HG03064 (cell line): ENCODE measurements at regions not wholly inside any gene's neighbourhood (a gene's known extent, or its start where the extent isn't known, plus 50 kb on each side); places are given as distances from the start of the nearest gene placed in this dataset.
"Not testable (repeated sequence)": the region's sequence is repeated elsewhere in the genome, so short reads cannot be mapped to it uniquely, and the experiment has no call there.

Experiments
- ATAC-seq: cut with Tn5 transposase; IDR thresholded peaks from one replicate; pipeline ENCODE4 v1.9.1; 2021; ENCODE audit warnings: low read depth; ENCODE audit not compliant: unreplicated experiment

GRCh38 chr7:4436936-4437335, 245.2 kb upstream of the FOXK1 start:
- ATAC-seq: no peak

- ATAC-seq: no peak
These were observed 244.2 kb upstream of the FOXK1 start for GRCh38 chr7:4437916-4438315.

- ATAC-seq: no peak
These were observed 243.3 kb upstream of the FOXK1 start for GRCh38 chr7:4438723-4439245.

DNA sequence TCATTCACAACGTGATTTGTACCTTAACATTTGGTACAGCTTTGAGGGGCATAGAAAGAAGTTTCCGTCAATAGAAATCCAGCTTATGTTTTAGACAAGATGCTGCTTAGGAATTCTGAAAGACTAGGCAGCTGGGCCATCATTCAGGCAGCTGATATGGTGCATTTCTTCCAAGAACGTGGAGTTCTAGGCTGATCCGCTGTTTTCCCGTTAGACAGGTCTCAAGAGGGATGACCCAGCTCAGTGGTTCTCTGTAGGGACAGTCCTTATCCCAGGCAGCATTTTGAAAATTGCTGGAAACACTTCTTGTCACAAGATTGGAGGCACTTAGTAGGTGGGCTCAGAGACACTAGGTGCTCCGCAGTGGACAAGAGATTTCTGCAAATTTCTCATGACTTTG, 242.7 kb upstream of the FOXK1 start:
- ATAC-seq: no peak

GRCh38 chr7:4444106-4444505, 238.0 kb upstream of the FOXK1 start:
- ATAC-seq: no peak

- ATAC-seq: no peak
These were observed 236.3 kb upstream of the FOXK1 start for GRCh38 chr7:4445777-4446176.

GRCh38 chr7:4449263-4449662, 232.8 kb upstream of the FOXK1 start:
- no peak for ATAC-seq

DNA sequence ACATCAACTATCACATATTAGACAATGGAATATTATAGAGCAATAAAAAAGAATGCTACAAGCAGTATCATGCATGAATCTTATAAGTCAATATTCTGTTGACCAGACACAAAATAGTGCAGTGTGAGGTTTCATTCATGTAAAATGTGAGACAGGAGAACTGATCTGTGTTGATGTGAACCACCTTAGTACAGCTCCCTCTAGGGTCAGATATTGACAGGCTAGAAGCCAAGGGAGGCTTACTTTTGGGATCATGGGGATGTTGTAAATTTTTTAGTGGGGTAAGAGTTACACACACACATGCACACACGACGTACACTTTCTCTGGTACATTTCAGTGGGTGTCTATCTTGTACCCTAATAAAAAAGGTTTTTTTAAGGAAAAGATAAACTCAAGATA, 231.6 kb upstream of the FOXK1 start:
- ATAC-seq: no peak

GRCh38 chr7:4460597-4460996, 221.5 kb upstream of the FOXK1 start:
- no peak for ATAC-seq

DNA sequence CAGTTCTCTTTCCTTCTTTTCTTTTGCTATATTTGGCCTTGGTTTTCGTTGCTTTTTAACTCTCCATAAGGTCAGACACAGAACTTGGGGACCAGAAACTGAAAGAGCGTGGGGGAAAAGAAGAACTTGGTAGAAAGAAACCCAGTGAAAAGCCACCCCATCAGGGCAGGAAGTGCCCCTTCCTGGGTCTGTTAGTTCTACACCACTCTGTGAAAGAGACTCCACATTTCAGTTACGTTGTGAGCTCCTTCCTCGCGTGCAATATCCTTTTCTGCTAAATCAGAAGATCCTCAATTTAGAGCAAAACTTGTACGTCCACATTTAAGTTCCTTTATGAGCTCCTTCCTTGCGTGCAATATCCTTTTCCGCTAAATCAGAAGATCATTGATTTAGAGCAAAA, 220.6 kb upstream of the FOXK1 start:
- no peak for ATAC-seq

- ATAC-seq: no peak
These were observed 213.6 kb upstream of the FOXK1 start for GRCh38 chr7:4468320-4469102.

GRCh38 chr7:4470246-4470645, 211.8 kb upstream of the FOXK1 start:
- no peak for ATAC-seq

- ATAC-seq: no peak
These were observed 209.4 kb upstream of the FOXK1 start for GRCh38 chr7:4472728-4473127.

- no peak for ATAC-seq
These were observed 202.6 kb upstream of the FOXK1 start for GRCh38 chr7:4479367-4480039.

- ATAC-seq: not testable (repeated sequence)
These were observed 202.0 kb upstream of the FOXK1 start for GRCh38 chr7:4480131-4480530.

GRCh38 chr7:4483851-4484250, 198.2 kb upstream of the FOXK1 start:
- no peak for ATAC-seq

GRCh38 chr7:4484545-4484944, 197.6 kb upstream of the FOXK1 start:
- ATAC-seq: no peak

GRCh38 chr7:4486907-4487306, 195.2 kb upstream of the FOXK1 start:
- no peak for ATAC-seq

DNA sequence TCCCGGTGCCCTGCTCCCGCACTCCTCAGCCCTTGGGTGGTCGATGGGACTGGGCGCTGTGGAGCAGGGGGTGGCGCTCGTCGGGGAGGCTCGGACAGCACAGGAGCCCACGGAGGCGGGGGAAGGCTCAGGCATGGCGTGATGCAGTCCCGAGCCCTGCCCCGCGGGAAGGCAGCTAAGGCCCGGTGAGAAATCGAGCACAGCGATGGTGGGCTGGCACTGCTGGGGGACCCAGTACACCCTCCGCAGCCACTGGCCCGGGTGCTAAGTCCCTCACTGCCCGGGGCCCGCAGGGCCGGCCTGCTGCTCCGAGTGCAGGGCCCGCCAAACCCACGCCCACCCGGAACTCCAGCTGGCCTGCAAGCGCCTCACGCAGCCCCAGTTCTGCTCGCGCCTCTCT, 185.2 kb upstream of the FOXK1 start:
- not testable (repeated sequence) for ATAC-seq

GRCh38 chr7:4500812-4501211, 181.3 kb upstream of the FOXK1 start:
- ATAC-seq: no peak

DNA sequence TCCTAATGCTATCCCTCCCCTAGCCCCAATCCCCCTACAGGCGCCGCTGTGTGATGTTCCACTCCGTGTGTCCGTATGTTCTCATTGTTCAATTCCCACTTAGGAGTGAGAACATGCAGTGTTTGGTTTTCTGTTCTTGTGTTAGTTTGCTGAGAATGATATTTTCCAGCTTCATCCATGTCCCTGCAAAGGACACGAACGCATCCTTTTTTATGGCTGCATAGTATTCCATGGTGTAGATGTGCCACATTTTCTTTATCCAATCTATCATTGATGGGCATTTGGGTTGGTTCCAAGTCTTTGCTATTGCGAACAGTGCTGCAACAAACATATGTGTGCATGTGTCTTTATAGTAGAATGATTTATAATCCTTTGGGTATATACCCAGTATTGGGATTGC, 174.2 kb upstream of the FOXK1 start:
- ATAC-seq: not testable (repeated sequence)

DNA sequence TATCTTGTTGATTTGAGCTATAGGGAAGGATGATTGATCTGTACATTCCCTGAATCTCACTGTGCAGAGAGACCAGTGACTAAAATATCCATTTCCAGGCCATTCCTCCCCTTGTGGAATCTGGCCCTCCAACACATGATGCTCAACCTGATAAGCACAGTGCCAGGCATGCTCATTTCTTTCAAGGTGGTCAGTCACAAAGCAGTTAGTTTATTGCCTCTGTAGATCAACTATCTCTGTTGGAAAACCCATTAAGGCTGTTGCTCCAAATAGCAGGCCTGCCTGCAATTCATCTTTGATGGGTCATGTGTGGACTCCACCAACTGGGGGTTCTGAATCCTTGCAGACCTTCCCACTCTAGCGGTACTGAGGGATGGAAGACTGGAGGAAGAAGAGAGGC, 168.6 kb upstream of the FOXK1 start:
- no peak for ATAC-seq
